Activated T-helper 1 cell treated with Interleukin-2 at 50 U/mL for 16 hours (primary cell): ENCODE measurements at regions not wholly inside any gene's neighbourhood (a gene's known extent, or its start where the extent isn't known, plus 50 kb on each side); places are given as distances from the start of the nearest gene placed in this dataset.

Experiments used
- DNase-seq: peaks from one replicate; pipeline ENCODE4 v3.0.0-alpha.2; 2020; ENCODE audit warnings: low read depth

- DNase-seq, result no peak
Observed at GRCh38 chr13:106660746-106661625, 93.0 kb upstream of the ARGLU1 start.

GRCh38 chr13:106657104-106657503, 89.2 kb upstream of the ARGLU1 start:
- DNase-seq, result no peak

- no peak for DNase-seq
Observed at GRCh38 chr13:106656186-106656585, 88.2 kb upstream of the ARGLU1 start.

- DNase-seq, result no peak
Observed at GRCh38 chr13:106651442-106651841, 83.5 kb upstream of the ARGLU1 start.

GRCh38 chr13:106650690-106651205, 82.8 kb upstream of the ARGLU1 start:
- DNase-seq, result no peak

GRCh38 chr13:106649495-106649894, 81.6 kb upstream of the ARGLU1 start:
- DNase-seq, result no peak

- DNase-seq, result no peak
Observed at GRCh38 chr13:106640515-106640914, 72.6 kb upstream of the ARGLU1 start.

GRCh38 chr13:106637519-106637918, 69.6 kb upstream of the ARGLU1 start:
- DNase-seq, result no peak

GRCh38 chr13:106636492-106636891, 68.6 kb upstream of the ARGLU1 start:
- DNase-seq, result no peak

GRCh38 chr13:106635616-106636015, 67.7 kb upstream of the ARGLU1 start:
- DNase-seq, result no peak

- no peak for DNase-seq
Observed at GRCh38 chr13:106633321-106633720, 65.4 kb upstream of the ARGLU1 start.

GRCh38 chr13:106630650-106631049, 62.7 kb upstream of the ARGLU1 start:
- no peak for DNase-seq

GRCh38 chr13:106630162-106630561, 62.2 kb upstream of the ARGLU1 start:
- no peak for DNase-seq

- DNase-seq, result no peak
Observed at GRCh38 chr13:106628936-106629659, 61.2 kb upstream of the ARGLU1 start.

GRCh38 chr13:106626473-106626872, 58.5 kb upstream of the ARGLU1 start:
- DNase-seq, result no peak

- no peak for DNase-seq
Observed at GRCh38 chr13:106625578-106625977, 57.6 kb upstream of the ARGLU1 start.

- DNase-seq, result no peak
Observed at GRCh38 chr13:106623799-106624460, 56.0 kb upstream of the ARGLU1 start.

GRCh38 chr13:106621833-106622232, 53.9 kb upstream of the ARGLU1 start:
- DNase-seq, result no peak

- DNase-seq, result no peak
Observed at GRCh38 chr13:106619688-106620555, 52.0 kb upstream of the ARGLU1 start.
